AG10803 (cell line): ENCODE measurements at regions not wholly inside any gene's neighbourhood (a gene's known extent, or its start where the extent isn't known, plus 50 kb on each side); places are given as distances from the start of the nearest gene placed in this dataset.

Experiments used
- DNase-seq: peaks from one replicate; pipeline ENCODE4 v3.0.0; 2010; ENCODE audit warnings: low read depth
- H3K4me3 ChIP-seq: 2 replicates; pipeline ENCODE4 v1.5.1; 2011; ENCODE audit warnings: mild to moderate bottlenecking, low read length, control low read depth
- CTCF ChIP-seq: conservative IDR thresholded peaks from 2 replicates; pipeline ENCODE4 v1.5.1; 2011; ENCODE audit warnings: mild to moderate bottlenecking, low read length, control low read depth, inconsistent platforms

GRCh38 chr10:123479640-123480039 lies 186.5 kb upstream of the GPR26 start:
- no peak overlapping the region for H3K4me3 ChIP-seq
- no peak for TF ChIP-seq CTCF
- no peak for DNase-seq

DNA sequence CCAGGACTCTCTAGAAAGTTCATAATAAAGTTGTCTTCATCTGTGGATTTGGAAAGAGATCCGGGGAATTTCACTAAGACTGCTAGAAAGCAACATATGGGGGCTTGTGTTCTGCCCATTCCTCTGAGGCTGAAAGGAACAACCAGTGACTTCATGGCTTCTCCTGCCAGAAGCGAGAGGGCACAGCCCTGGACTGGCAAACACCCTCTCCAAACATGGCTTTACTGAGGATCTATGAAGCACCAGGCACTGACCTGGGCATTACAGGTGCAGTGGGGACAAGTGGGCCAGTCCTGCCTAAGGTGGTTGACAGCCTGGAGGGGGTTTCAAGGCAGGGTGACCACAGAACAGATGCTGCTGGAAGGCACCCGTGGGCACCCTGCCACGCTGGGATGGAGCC lies 185.8 kb upstream of the GPR26 start:
- DNase-seq: no peak
- TF ChIP-seq CTCF: no peak
- no peak overlapping the region for H3K4me3 ChIP-seq

DNA sequence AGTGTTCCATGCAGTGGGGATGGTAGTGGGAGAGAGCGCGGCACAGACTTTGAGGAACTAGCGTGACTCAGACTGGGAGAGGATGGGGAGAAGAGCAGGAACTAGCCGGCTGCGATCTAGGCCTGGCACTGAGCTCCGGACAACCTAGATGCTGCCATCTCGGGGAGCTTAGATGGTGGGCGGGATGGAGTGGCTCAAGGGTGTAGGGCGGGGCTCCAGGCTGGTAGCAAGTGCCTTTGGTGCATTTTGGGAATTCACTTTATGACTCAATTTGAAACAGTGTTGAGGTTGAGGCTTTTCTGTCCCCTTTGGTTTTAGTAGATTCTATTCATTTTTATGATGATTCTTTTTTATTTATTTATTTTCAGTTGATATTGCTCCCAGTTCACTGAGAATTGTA lies 185.3 kb upstream of the GPR26 start:
- TF ChIP-seq CTCF: no peak
- no peak overlapping the region for H3K4me3 ChIP-seq
- DNase-seq: no peak

GRCh38 chr10:123484722-123485121 lies 181.4 kb upstream of the GPR26 start:
- DNase-seq: no peak
- no peak overlapping the region for H3K4me3 ChIP-seq
- no peak for TF ChIP-seq CTCF

DNA sequence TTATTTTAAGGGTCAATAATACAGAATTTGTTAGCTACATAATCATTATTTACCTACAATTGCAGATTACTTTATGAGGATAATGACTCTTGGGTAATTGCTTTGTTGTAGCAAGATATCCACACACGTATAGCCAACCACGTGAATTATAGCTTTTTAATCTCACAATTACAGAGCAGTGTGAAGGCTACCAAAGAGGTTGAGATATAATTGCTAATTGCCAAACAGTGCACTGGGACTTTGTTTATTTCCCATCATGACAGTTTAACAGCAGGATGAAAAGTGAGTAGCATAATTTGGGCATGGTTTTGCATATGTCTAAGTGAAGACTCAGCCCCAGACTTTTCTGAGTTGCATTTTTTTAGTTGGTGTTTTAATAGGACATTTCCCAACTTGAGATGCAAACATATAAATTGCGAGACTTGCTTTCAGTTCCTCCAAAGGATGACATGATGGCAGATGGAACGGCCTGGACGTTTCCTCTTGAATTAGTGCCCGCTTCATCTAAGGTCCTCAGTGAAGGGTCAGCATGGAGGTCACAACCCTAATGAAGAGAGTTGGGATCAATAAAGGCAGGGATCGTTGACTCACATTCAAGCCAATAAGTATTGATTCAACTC lies 180.7 kb upstream of the GPR26 start:
- H3K4me3 ChIP-seq: no peak overlapping the region
- no peak for TF ChIP-seq CTCF
- no peak for DNase-seq

GRCh38 chr10:123488436-123488835 lies 177.7 kb upstream of the GPR26 start:
- H3K4me3 ChIP-seq: no peak overlapping the region
- no peak for TF ChIP-seq CTCF
- DNase-seq: no peak

GRCh38 chr10:123491364-123491763 lies 174.8 kb upstream of the GPR26 start:
- no peak overlapping the region for H3K4me3 ChIP-seq
- DNase-seq: no peak
- TF ChIP-seq CTCF: no peak
